Endothelial cell of umbilical vein (primary cell): ENCODE measurements at regions not wholly inside any gene's neighbourhood (a gene's known extent, or its start where the extent isn't known, plus 50 kb on each side); places are given as distances from the start of the nearest gene placed in this dataset.

Source experiments
- BruUV-seq: library from RNA; stranded (reverse); fragments of 400-500 nt; replicated peaks from 2 replicates; lab custom pipeline; 2021; lab: Mats Ljungman, UMichigan
- CTCF ChIA-PET: fragments of 300-600, 350-600 bp; sonication (Branson Sonifier 250); formaldehyde crosslinking; loops from one replicate; lab custom pipeline; 2021; ENCODE audit warnings: antibody characterized with exemption, inconsistent platforms; lab: Charles Lee
- POLR2A ChIA-PET: fragments of 300-600, 350-600 bp; sonication (Branson Sonifier 250); formaldehyde crosslinking; loops from one replicate; lab custom pipeline; 2021; ENCODE audit warnings: antibody characterized with exemption, inconsistent platforms; lab: Charles Lee
- DNase-seq: peaks from one replicate; pipeline ENCODE4 v3.0.0-alpha.2; 2011; ENCODE audit warnings: low read depth, low spot score
- FAIRE-seq: peaks from 2 replicates; lab custom pipeline; 2011; peaks lifted over from hg19 to GRCh38; lab: Jason Lieb, UNC
- H2AFZ ChIP-seq: 2 replicates; pipeline ENCODE4 v1.6.0; 2012; ENCODE audit warnings: low read depth, low read length, control low read depth, inconsistent platforms
- H3K27ac ChIP-seq: 2 replicates; pipeline ENCODE4 v1.5.1; 2011; ENCODE audit warnings: low read depth, mild to moderate bottlenecking, control low read depth, low read length, moderate library complexity; ENCODE audit not compliant: insufficient read depth
- H3K27me3 ChIP-seq, 2 experiments: 2 replicates each; pipeline versions ENCODE4 v1.6.0 to v1.6.1; 2011; ENCODE audit warnings: low read length in 2 of 2, mixed read lengths in 1 of 2; ENCODE audit not compliant: control insufficient read depth in 2 of 2, insufficient read depth in 2 of 2
- H3K36me3 ChIP-seq, 2 experiments: 2 replicates in 1 of 2; 3 replicates in 1 of 2; pipeline ENCODE4 v1.5.1; 2011; ENCODE audit warnings: low read length in 2 of 2, mild to moderate bottlenecking in 1 of 2, moderate library complexity in 1 of 2; ENCODE audit not compliant: control insufficient read depth in 2 of 2, insufficient read depth in 2 of 2; ENCODE audit errors: extremely low read depth in 1 of 2
- H3K4me1 ChIP-seq: 3 replicates; pipeline ENCODE4 v1.5.1; 2011; ENCODE audit warnings: mild to moderate bottlenecking, low read length; ENCODE audit not compliant: control insufficient read depth, insufficient read depth; ENCODE audit errors: extremely low read depth
- H3K4me2 ChIP-seq: 2 replicates; pipeline ENCODE4 v1.6.1; 2011; ENCODE audit warnings: low read length, control low read depth, mixed read lengths; ENCODE audit not compliant: insufficient read depth
- H3K4me3 ChIP-seq, 3 experiments: fragments of 200-600 bp in 1 of 3; sonication (generic), shearing (Covaris generic) in 1 of 3; replicated peaks in 1 of 3; 2 replicates each; pipeline ENCODE4 v1.5.1; 2011 to 2016; ENCODE audit warnings: control low read depth in 3 of 3, low read length in 3 of 3, mild to moderate bottlenecking in 2 of 3, inconsistent platforms in 1 of 3, low read depth in 1 of 3, moderate library complexity in 1 of 3; ENCODE audit not compliant: insufficient read depth in 1 of 3
- H3K79me2 ChIP-seq: 2 replicates; pipeline ENCODE4 v1.6.0; 2012; ENCODE audit warnings: low read length, inconsistent platforms; ENCODE audit not compliant: control insufficient read depth, insufficient read depth
- H3K9ac ChIP-seq: replicated peaks from 2 replicates; pipeline ENCODE3; 2011; ENCODE audit warnings: low read length, control low read depth; ENCODE audit not compliant: insufficient read depth; ENCODE audit errors: extremely low read depth
- H3K9me1 ChIP-seq: replicated peaks from 3 replicates; pipeline ENCODE4 v1.6.0; 2011; ENCODE audit warnings: mild to moderate bottlenecking, low read length; ENCODE audit not compliant: control insufficient read depth, insufficient read depth; ENCODE audit errors: extremely low read depth
- H3K9me3 ChIP-seq: replicated peaks from 2 replicates; pipeline ENCODE4 v1.5.1; 2012; ENCODE audit warnings: low read length, inconsistent platforms; ENCODE audit not compliant: control insufficient read depth, insufficient read depth
- H4K20me1 ChIP-seq: replicated peaks from 2 replicates; pipeline ENCODE3; 2011; ENCODE audit warnings: mild to moderate bottlenecking, low read length; ENCODE audit not compliant: control insufficient read depth, insufficient read depth; ENCODE audit errors: extremely low read depth
- EZH2 ChIP-seq: IDR thresholded peaks from 2 replicates; pipeline ENCODE4 v1.6.1; 2012; ENCODE audit warnings: borderline replicate concordance, low read depth, mild to moderate bottlenecking, moderate library complexity, low read length, inconsistent platforms; ENCODE audit not compliant: severe bottlenecking
- FOS ChIP-seq: IDR thresholded peaks from 2 replicates; pipeline ENCODE4 v1.6.1; 2011; ENCODE audit warnings: mild to moderate bottlenecking, low read length, moderate library complexity, borderline replicate concordance; ENCODE audit not compliant: insufficient read depth
- JUN ChIP-seq: IDR thresholded peaks from 2 replicates; pipeline ENCODE4 v1.6.1; 2011; ENCODE audit warnings: borderline replicate concordance, low read depth; ENCODE audit not compliant: insufficient read length, insufficient read depth
- POLR2AphosphoS5 ChIP-seq: IDR thresholded peaks from 2 replicates; pipeline ENCODE4 v1.6.1; 2012; ENCODE audit warnings: low read depth, mild to moderate bottlenecking, control low read depth, low read length, moderate library complexity; ENCODE audit not compliant: insufficient read depth
- dilution Hi-C: fragments of 300-500 bp; cut with MboI; formaldehyde crosslinking; loops from one replicate; pipeline ENCODE4 v1.15.0; 2019; ENCODE audit warnings: low sequenced_read_pairs; ENCODE audit not compliant: extremely low pct_ligation_motif_present
- intact Hi-C: fragments of 100-400 bp; cut with micrococcal nuclease; formaldehyde crosslinking; loops from one replicate; pipeline ENCODE4 v1.10.0; 2022
- TF ChIP-seq, protein P1 (sequence below): IDR thresholded peaks from 2 replicates; pipeline ENCODE4 v1.6.1; 2011; ENCODE audit not compliant: insufficient read depth, insufficient read length
- TF ChIP-seq, protein P2 (sequence below), 2 donors: IDR thresholded peaks; 1 replicate in 1 of 2; 2 replicates in 1 of 2; pipeline ENCODE4 v1.5.1; 2011; ENCODE audit warnings: low read length in 2 of 2, mild to moderate bottlenecking in 2 of 2, moderate library complexity in 2 of 2, control low read depth in 1 of 2, inconsistent platforms in 1 of 2, low read depth in 1 of 2; ENCODE audit not compliant: insufficient read depth in 1 of 2; ENCODE audit errors: extremely low read depth in 1 of 2

DNA sequence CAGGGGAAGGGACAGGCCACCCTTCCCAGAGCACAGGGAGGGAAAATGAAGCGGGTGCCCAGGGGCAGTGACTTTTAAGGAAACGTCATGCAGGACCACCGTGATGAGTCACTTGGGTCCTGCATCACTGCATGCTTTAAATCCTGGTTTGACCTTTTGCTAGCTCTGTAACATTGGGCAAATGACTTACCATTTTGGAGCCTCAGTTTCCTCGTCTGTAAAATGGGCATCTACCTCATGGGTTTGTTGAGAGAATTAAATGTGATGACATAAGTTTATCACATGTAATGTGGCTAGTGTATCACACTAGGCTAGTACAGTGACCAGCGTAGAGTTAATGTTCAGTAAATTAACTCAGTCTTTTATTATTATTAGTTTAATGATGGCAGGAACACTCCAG, 114.8 kb upstream of the IGSF21 start:
- dilution Hi-C loops, result no loop called here
- H4K20me1 ChIP-seq, result no peaks in the 10 kb centered on the region
- no peaks in the 10 kb centered on the region for H3K9me3 ChIP-seq
- no peak overlapping the region for H3K4me2 ChIP-seq
- no peak overlapping the region for H2AFZ ChIP-seq
- H3K27ac ChIP-seq, result no peak overlapping the region
- TF ChIP-seq JUN, result no peak
- no peak for TF ChIP-seq FOS
- TF ChIP-seq, protein P1, sequence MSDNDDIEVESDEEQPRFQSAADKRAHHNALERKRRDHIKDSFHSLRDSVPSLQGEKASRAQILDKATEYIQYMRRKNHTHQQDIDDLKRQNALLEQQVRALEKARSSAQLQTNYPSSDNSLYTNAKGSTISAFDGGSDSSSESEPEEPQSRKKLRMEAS, result no peak
- H3K27me3 ChIP-seq, result no peaks in the 10 kb centered on the region
- H3K4me1 ChIP-seq, result no peaks in the 10 kb centered on the region
- ChIA-PET CTCF (no interaction called here), POLR2A (no interaction called here)
- intact Hi-C loops, result no loop called here
- no peaks in the 10 kb centered on the region for H3K79me2 ChIP-seq
- DNase-seq (no peak), FAIRE-seq (no peak)
- no peaks in the 10 kb centered on the region for H3K9me1 ChIP-seq
- BruUV-seq, result no TSS peak
- no peak overlapping the region for H3K4me3 ChIP-seq
- no peaks in the 10 kb centered on the region for H3K36me3 ChIP-seq
- no peak overlapping the region for H3K9ac ChIP-seq

- dilution Hi-C loops, result no loop called here
- Histone ChIP-seq H3K9me1 (no peaks in the 10 kb centered on the region), H4K20me1 (no peaks in the 10 kb centered on the region), H3K4me2 (no peak overlapping the region), H2AFZ (no peak overlapping the region), H3K4me3 (no peak overlapping the region), H3K27ac (no peak overlapping the region), H3K4me1 (no peaks in the 10 kb centered on the region), H3K79me2 (no peaks in the 10 kb centered on the region), H3K36me3 (no peaks in the 10 kb centered on the region), H3K9me3 (no peaks in the 10 kb centered on the region), H3K27me3 (no peaks in the 10 kb centered on the region), H3K9ac (no peak overlapping the region)
- FAIRE-seq (no peak), DNase-seq (no peak)
- intact Hi-C loops, result no loop called here
- ChIA-PET POLR2A (no interaction called here), CTCF (no interaction called here)
- BruUV-seq, result no TSS peak
- TF ChIP-seq, protein P1, result no peak
- no peak for TF ChIP-seq JUN
- TF ChIP-seq, protein P2, sequence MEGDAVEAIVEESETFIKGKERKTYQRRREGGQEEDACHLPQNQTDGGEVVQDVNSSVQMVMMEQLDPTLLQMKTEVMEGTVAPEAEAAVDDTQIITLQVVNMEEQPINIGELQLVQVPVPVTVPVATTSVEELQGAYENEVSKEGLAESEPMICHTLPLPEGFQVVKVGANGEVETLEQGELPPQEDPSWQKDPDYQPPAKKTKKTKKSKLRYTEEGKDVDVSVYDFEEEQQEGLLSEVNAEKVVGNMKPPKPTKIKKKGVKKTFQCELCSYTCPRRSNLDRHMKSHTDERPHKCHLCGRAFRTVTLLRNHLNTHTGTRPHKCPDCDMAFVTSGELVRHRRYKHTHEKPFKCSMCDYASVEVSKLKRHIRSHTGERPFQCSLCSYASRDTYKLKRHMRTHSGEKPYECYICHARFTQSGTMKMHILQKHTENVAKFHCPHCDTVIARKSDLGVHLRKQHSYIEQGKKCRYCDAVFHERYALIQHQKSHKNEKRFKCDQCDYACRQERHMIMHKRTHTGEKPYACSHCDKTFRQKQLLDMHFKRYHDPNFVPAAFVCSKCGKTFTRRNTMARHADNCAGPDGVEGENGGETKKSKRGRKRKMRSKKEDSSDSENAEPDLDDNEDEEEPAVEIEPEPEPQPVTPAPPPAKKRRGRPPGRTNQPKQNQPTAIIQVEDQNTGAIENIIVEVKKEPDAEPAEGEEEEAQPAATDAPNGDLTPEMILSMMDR (IDR thresholded peaks at IDR 0.05; ENCODE audit: extremely low read depth in 1 of 2, insufficient read depth in 1 of 2, low read depth in 1 of 2, low read length in 2 of 2), result no peak
- no peak for TF ChIP-seq EZH2
- no peak for TF ChIP-seq FOS
- no peak for TF ChIP-seq POLR2AphosphoS5
Observed at GRCh38 chr1:17994046-17994445, 113.6 kb upstream of the IGSF21 start.
